Stimulated activated CD8-positive, alpha-beta memory T cell treated with anti-CD3 and anti-CD28 coated beads, Interleukin-7, amount 100 ng/mL, for 24 hours (primary cell): ENCODE measurements at regions not wholly inside any gene's neighbourhood (a gene's known extent, or its start where the extent isn't known, plus 50 kb on each side); places are given as distances from the start of the nearest gene placed in this dataset.

ENCODE experiments used
- DNase-seq: peaks from one replicate; pipeline ENCODE4 v3.0.0-alpha.2; 2020; ENCODE audit warnings: low read depth

DNA sequence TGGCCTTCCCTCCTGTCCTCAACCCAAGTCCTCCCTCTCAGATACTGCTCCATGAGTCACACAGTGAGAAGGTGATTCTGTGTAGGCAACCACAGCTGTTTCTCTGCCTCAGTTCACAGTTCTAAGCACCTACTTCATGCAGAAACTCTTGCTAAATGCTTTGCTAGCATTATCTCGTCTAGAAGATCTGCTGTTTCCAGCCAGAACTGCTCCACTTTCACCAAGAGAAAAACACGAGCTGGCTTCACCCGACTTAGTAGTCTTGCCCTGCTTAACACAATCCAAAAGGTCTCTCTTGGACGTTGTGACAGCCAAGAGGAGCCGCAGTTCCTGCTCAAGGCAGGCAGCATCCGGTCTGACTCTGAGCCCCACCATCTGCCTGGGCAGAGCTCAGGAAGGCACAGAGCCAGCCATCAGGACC lies 272.1 kb downstream of the UACA start:
- no peak for DNase-seq

DNA sequence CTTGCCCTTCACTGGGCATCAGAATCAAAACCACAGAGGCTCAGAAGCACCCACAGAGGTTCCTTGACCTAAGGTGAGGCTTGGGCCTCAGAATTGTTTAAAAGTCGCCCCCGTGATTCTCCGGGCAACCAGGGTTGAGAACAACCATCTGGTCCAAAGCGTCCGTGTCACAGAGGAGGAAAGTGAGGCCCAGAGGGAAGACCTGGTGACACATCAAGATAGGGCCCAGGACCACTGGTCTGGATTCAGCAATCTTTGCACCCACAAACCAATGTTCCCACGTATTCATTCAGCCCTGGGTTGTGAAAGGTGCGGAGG lies 272.6 kb downstream of the UACA start:
- no peak for DNase-seq

DNA sequence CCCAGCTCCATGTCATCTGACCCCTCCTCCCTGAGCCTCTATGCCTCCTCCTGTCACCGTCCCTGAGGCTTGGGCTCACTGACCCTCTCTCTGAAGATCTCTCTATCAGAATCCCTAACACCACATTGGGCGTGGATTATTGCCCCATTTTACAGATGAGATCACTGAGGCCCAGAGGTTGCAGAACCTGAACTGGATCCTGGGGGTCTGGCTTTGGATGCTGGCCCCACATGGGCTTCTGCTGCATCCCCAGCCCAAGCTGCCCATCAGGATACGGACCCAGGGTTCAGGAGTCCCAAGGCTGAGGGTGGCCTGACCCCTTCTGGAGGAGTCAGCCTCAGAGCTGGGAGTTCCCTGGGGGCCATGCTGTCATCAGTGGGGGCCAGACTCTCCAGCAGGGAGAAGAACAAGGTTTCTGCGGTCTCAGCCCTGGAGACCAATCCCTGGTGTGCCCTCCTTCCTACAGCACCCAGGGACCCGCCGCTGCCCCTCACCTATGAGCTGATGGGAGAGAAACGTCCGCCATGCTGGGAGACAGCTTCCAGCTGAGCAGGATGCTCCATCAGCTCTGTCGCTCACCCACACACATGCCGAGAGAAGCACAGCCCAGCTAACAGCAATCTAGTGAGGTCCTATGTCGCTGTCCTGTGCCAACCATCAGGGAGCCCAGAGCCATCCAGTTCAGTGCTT lies 273.1 kb downstream of the UACA start:
- no peak for DNase-seq

DNA sequence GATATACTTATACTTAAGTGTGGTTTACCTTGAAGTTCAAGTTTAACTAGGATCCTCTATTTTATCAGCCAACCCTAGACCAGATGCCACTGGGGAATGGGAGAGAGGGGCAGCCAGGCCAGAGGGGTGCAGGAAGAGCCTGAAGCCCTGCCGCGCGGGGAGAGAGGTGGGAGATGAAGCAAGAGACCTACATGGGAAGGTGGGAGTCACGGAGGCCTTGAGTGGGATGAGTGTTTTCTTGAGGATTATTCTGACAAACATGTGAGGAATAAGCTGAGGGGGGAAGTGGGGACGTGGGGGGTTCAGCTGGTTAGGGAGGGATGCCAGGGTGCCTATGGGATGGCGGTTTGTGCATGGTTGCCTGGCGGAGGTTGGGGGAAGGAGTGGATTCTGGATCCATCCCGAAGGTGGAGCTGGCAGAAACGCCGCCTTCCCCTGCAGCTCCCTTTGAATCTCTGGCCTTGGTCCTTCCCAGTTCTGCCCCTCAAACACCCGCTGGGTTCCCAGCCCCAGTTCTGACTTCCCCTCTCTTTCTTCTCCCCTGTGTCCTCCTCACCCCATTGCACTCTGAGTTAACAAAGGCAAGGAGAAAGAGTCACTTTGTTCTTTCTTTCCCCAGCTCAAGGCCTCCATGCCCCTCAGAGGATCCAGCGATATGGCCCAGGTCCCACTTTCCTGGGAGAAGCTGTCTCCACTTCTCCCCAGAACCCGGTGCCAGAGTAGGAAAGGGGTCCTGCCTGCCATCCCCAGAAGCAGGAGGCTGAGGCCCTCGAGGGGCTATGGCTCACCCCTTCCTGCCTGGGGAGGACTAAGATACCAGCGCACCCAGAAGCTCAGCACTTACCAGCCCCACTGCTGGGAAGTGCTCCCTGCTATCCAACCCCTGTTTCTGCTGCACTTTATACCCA lies 274.2 kb downstream of the UACA start:
- no peak for DNase-seq

DNA sequence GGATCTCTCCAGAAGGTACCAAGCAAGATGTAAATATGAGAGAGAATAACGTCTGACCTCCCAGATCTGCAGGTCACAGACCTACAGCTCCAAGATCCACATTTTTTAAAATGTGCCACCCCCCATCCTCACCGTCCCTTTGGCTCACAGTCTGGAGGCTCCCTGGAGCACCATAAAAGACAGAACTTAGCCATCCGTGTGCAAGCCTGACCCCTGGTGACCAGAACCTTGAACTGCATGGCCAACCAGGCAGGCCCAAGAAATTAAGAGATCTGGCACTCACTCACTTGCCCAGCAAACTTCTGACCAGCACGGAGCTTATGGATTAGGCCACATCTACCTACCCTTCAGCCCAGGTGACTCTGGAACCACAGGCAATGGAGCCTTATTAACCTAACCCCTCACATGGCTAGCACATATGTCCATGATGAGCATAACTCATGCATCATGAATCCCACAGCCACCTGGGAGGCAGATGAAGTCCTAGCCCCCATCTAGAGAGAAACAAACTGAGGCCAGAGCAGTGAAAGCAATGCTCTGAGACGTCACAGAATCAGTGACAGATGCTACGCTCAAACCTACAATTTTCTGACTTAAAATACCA lies 275.3 kb downstream of the UACA start:
- DNase-seq, result peak; percentile 59

DNA sequence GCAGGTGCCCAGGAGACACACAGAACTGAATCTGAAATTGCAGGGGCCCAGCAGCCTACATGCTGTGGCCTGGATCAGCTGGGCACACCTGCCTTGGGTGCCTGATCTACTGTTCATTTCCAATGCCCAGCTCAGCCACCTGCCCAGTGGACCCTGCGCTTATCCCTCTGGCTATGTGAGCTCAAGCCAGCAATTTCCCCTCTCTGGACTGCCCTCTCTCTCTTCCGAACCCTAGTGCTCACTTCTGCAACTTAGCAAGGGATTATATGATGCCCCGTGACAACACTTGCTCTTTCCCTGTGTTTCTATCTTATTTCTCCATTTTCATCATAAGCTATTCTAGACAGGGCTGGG lies 276.0 kb downstream of the UACA start:
- DNase-seq, result no peak

DNA sequence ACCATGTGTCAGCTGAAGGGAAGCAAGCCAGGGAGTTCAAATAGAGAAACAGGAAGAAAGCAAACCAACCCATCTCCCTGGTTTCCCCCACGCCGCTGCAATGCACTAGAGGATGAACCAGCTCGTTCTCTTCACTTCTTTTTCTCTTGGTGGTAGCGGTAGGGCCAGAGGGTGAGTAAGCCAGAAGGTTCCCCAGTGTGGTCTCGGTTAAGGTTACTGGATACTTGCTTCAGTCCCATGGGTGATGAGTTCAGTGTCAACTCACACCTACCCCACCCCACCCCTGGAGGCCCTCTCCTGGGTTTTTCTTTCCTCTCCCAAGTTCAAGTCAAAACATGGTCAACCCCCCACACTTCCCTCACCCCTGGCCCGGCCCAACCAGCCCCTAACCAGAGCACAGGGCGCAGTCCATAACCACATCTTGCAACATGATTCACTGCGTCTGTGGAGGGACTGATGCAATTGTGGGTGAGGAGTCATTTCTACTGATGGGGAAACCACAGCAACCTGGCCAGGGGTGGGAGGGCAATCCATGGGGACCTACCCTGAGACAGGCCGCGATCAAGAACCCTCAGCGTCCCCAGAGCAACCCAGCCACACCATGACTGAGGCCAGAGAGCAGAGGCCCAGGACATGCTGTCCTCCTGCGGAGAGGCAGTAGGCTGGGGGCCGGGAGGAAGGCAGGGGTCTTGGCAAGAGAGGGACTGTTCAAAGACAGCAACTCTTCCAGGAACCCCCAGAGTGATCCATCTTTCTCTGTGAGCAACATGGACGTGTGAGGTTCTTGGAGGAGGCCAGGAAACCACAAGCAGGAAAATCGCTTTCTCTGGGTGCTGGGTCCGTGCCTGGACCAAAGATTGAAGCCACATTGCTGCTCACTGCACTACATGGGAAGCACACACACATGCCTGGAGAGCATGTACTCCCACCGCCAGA lies 276.6 kb downstream of the UACA start:
- peak; percentile 46 for DNase-seq

DNA sequence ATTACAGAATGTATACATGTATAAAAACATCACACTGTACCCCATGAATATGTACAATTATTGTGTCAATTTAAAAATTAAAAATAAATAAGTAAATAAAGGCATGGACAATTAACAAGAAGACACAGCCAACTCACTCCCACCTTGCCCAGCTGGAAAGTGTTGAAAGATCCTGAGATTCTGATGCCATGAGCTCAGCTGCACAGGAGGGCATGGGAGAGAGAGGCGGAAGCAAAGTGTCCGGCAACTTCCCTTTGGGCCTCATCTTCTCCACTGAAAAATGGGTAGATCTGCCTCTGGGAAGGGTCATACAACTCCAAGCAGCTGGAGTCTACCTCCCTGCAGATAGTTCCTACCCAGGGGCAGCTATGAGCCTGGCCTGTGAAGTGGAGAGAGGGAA lies 277.3 kb downstream of the UACA start:
- DNase-seq, result no peak

DNA sequence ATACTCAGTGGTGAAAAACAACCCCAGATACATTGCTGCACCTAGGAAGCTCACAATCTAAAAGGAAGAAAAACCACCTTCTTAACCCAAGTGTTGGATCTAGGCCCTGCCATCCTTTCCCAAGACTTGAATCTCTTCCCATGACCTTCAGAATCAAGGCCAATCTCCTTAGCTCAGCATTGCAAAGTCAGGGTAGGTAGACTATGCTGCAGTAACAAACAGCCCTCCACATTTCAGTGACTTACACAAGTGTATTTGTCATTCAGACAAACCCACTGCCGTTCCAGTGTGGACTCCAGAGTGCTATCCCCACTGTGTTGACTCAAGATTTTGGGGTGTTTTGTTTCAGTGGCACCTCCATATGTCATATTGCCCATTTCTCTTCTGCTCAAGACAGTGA lies 278.4 kb downstream of the UACA start:
- DNase-seq, result no peak

DNA sequence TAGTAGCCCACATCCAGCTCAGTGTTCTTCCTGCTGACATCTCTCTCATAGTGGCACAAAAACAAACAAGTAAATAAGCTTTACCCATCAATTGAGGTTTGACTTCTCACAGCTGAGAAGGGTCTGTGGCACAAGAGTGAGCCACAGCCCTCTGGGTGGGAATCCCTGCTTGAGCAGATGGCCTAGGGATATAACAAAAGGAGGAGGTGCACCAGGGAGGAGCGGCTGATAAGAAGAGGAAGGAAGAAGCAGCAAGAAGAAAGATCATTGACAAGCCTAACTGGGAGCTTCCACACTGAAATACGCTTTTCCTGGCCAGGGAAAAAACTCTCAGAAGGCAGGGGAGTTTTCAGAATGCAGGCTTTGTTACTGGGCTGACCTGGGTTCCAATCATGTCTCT lies 279.8 kb downstream of the UACA start:
- no peak for DNase-seq

DNA sequence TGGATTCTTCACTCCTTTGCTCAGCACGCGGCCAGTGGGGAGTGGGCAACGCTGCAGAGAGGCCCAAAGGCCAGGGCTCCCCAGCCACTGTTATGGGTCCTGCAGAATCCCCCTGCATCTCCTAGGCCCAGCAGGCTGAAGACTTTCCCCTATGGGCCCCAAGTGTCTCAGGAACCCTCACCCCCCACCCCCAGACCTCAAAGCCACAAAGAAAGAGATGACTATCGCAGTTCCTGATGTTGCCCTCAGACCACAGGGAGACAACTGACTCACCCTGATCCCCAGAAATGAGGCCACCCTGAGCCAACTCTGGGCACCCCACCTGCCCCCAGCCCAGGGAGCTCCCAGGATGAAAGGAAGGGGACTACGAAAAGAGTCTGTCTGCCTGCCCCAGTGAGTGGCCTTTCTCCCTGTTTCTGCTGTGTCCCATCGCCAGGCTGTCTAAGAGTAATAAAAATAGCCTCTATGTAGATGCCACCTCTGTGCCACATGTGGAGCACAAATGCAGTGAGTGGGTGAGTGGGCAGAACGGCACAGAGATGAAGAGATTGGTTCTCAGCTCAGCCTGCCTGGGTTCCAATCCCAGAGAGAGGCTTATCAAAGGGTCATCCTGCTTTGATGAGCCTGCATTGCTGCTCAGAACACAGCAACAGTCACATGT lies 283.0 kb downstream of the UACA start:
- DNase-seq, result peak; percentile 36

DNA sequence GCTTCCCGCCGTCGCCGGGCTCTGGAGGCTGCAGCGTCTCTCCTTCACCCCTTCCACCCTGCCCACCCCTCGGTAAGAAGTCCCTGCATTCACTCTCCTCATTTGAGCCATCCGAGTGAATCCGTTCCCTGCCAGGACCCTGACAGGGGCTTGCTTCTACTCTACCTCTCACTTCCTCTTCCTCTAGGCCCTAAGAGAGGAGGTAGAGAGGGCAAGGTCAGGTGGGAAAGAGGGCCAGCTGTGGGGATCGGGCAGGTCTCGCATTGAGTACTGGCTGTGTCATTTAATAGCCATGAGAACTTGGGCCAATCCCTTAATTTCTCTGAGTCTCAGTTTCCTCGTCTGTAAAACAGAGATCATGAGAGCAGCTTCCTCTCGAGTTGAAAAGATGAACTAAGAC lies 283.6 kb downstream of the UACA start:
- DNase-seq, result no peak

DNA sequence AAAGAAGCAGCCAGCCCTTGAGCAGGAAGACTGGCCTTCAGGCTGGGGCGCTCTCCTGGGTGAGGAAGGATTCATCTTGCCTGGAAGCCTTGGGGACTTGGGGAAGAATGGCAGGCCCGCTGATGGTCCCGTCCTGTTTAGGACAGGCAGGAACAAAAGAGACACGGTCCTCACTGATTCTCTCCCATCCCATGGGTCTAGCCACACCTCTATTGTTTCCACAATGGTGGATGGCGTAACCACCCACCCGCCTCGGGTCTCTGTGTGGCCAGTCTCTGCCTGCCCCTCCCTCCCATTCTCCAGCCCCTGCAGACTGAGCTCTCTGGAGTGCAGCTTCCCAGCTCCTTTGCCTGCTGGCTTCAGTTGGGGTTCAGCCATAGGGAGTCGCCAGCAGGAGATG lies 284.3 kb downstream of the UACA start:
- no peak for DNase-seq

DNA sequence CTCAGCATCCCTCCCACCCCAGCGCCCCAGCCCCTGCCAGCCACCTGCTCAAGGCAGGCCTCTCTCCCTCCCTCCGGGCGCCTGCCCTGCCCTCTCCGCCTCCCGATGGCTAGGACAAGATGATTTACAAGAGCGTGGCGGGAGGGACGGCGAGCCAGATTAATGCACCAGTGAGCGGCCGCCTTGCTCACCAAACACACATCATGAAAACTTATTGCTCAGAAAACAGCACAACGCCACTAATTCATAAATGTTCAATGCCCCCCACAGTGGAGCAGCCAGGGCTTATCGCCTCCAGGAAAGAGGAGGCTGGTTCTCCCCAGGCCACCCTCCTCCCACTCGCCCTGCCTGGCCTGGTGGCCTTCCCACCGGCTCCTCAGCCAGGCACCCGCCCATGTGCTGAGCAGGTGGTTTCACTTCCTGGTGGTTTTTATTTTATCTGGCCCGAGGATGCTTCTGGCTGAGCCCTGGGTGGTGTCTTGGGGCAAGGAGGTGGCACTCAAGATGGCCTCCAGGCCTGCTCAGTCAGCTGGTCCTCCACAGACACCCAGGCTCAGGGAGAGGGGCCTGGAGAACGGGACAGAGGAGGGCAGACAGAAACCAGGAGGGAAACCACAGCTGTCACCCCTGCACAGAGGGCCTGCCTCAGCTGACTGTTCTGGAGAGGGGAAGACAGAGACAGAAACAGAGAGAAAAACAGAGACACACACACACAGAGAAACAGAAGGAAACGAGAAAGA lies 284.9 kb downstream of the UACA start:
- no peak for DNase-seq

DNA sequence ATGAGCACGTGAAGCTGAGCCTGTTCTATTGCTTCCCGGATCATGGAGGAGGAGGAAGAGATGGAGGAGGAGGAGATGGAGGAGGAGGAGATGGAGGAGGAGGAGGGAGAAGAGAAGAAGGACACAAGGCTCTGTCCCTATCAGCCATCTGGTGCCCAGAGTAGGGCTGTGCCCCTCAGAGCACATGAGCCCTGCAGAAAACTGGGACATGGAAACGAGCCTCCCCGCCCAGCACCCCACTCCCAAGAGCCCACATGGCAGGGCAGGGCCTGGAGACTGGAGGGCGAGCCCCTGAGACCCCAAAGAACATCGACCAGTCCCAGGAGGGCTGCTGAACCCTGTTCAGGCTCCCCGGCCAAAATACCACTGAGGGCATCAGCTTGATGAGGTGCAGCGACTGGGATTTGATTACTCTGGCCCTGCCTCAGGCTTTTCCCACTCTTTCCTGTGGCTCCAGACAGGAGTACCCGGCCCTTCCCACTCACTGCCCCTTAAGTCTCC lies 285.6 kb downstream of the UACA start:
- DNase-seq, result no peak

DNA sequence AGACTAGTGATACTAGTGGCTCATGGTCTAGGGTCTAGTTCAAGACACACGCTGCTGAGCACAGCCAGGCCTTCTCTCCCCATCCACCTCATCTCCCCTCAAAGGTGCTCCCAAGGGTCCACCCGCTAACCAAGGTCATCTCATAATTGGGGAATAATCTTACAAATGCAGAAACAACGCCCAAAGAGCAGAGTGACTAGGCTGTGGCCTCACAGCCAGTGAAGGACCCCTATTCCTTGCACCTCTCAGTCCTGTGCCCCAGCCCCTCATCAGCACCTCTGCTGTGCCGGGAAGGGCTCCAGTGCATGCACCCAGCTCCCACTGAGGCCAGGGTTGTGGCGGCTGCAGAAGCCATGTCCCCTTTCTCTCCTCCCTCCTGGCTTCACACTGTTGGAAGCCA lies 286.9 kb downstream of the UACA start:
- DNase-seq, result no peak

DNA sequence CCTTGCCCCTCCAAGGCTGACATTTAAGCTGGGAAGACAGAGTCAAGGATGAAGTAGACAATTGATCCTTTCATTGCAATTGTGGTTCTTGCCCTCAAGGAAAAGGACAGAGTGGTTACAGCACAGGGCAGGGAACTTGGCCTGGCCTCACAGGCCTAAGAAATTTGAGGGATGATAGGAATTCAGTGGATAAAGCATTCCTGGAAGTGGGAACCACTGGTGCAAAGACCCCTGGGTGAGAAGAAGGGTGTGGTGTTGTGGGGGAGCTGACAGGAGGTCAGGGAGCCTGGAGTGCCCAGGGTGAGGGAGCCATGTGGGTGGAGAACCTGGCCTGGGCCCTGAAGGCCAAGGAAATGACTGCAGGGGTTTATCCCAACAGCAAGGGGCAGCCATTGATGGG lies 287.4 kb downstream of the UACA start:
- no peak for DNase-seq

DNA sequence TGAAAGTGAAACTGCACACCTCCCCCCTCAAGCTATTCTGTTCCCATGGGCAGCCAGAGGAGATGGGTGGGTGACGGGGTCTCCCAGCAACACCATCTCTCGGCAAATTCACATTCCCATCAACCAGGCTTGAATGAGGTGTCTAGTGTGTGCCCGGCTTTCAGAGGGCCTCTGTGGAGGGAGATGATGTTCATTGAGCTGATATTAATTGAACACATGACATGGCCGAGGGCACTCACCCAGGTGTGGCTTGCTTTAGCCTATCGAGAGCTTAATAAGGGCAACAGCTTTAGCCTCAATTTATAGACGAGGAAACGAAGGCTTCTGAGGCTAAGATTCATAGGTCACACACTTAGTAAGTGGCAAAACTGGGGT lies 288.0 kb downstream of the UACA start:
- no peak for DNase-seq

DNA sequence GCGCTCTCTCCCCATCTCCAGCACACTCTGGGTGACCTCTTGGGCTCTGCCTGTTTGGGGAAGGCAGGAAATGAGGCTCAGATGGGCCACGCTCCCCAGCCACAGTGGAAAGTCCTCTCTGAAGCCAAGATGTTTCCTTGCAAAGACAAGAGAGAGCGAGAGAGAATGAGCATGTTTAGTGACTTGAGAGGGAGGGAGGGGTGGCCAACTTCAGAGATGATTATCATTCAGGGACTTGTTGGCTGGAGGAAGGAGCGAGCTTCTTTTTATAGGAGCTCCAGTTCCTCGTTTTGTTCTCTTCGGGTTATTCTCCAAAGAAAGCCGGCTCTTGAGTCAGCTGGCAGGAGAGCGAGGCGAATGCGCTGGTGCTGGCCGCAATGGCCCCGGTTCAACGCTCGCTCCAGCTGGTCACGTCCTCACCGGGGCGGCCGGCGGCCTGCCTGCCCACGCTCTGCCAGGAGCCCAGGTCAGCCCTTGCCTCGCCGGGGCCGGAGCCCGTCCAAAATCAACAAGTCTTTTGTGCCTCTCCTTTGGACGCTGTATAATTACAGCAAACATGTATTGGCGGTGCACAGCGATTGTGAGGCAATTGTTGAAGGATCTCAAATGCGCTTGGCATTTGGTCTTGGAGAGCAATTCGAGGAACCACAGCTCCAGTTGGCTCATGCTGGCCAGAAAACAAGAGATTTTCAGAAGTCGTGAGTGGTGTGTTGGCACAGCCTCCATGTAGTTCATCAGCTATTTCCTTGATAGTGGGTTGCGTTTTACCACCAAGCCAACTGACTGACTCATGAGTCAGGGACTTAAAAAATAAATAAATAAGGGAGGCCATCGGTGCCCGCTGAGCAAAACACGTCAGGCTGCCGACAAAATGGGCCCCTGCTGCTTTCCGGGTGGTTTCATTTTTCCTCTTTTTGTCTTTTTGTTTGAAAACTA lies 288.6 kb downstream of the UACA start:
- DNase-seq, result no peak
